Breast epithelium (tissue), 4 donors: ENCODE measurements at regions not wholly inside any gene's neighbourhood (a gene's known extent, or its start where the extent isn't known, plus 50 kb on each side); places are given as distances from the start of the nearest gene placed in this dataset.

Experiments
- DNase-seq, 2 donors: peaks; one replicate each; pipeline ENCODE4 v3.0.0-alpha.2; 2019; ENCODE audit warnings: low spot score in 2 of 2
- H3K27ac ChIP-seq, 2 donors: fragments of 200-600 bp; sonication (generic) in 1 of 2; one replicate each; pipeline ENCODE4 v1.5.1; 2016 to 2019; ENCODE audit warnings: mild to moderate bottlenecking in 1 of 2
- H3K27me3 ChIP-seq, 2 donors: fragments of 200-600 bp; sonication (generic) in 1 of 2; one replicate each; pipeline versions ENCODE4 v1.5.1 to v1.6.0; 2017 to 2019; ENCODE audit warnings: control low read depth in 1 of 2, mild to moderate bottlenecking in 1 of 2
- H3K36me3 ChIP-seq: fragments of 200-600 bp; one replicate; pipeline ENCODE4 v1.5.1; 2019
- H3K4me1 ChIP-seq, 2 donors: fragments of 200-600 bp; sonication (generic); one replicate each; pipeline ENCODE4 v1.5.1; 2016 to 2019; ENCODE audit warnings: control low read depth in 1 of 2
- H3K4me3 ChIP-seq, 3 donors: fragments of 200-600 bp; sonication (generic); 1 replicate in 2 of 3; 2 replicates in 1 of 3; pipeline ENCODE4 v1.5.1; 2016 to 2019; ENCODE audit warnings: mild to moderate bottlenecking in 3 of 3, moderate library complexity in 2 of 3
- H3K9me3 ChIP-seq, 2 donors: fragments of 200-600 bp; sonication (generic) in 1 of 2; one replicate each; pipeline ENCODE4 v1.5.1; 2016 to 2019; ENCODE audit warnings: control low read depth in 1 of 2
- POLR2A ChIP-seq: fragments of 450-650 bp; IDR thresholded peaks from one replicate; pipeline ENCODE4 v1.6.1; 2016; ENCODE audit warnings: antibody characterized with exemption, mild to moderate bottlenecking, moderate library complexity
- POLR2AphosphoS5 ChIP-seq, 3 donors: sonication (generic); formaldehyde crosslinking; IDR thresholded peaks; one replicate each; pipeline ENCODE4 v1.6.1; 2017; ENCODE audit warnings: antibody characterized with exemption in 3 of 3
- intact Hi-C: fragments of 100-400 bp; cut with DNase I; formaldehyde crosslinking; loops from one replicate; pipeline ENCODE4 v1.15.1; 2023; ENCODE audit warnings: low total_unique reads
- TF ChIP-seq, protein P1 (sequence below), 3 donors: fragments of 450-650 bp; IDR thresholded peaks; one replicate each; pipeline ENCODE4 v1.5.1; 2016 to 2017; ENCODE audit warnings: antibody characterized with exemption in 3 of 3, mild to moderate bottlenecking in 3 of 3, moderate library complexity in 3 of 3

DNA sequence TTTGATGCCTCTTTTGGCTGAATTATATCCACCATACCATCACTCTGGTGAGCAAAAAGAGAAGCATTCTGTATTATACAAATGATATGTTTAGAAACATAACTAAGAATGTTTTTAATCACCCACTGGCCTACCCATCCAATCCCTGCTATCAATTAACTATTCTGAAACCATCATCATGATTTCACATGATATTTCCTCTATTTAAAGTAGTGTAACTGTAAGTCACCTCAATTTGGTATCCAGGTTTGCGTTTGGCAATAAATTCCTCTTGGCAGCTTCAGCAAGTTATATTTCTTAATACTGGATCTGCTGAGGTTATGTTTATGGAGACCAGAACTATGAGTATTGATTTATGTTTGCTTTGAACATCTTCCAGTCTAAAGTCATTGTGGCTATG is 332.1 kb downstream of the UTRN start:
- no peaks in the 10 kb centered on the region for H3K36me3 ChIP-seq
- TF ChIP-seq, protein P1, sequence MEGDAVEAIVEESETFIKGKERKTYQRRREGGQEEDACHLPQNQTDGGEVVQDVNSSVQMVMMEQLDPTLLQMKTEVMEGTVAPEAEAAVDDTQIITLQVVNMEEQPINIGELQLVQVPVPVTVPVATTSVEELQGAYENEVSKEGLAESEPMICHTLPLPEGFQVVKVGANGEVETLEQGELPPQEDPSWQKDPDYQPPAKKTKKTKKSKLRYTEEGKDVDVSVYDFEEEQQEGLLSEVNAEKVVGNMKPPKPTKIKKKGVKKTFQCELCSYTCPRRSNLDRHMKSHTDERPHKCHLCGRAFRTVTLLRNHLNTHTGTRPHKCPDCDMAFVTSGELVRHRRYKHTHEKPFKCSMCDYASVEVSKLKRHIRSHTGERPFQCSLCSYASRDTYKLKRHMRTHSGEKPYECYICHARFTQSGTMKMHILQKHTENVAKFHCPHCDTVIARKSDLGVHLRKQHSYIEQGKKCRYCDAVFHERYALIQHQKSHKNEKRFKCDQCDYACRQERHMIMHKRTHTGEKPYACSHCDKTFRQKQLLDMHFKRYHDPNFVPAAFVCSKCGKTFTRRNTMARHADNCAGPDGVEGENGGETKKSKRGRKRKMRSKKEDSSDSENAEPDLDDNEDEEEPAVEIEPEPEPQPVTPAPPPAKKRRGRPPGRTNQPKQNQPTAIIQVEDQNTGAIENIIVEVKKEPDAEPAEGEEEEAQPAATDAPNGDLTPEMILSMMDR (IDR thresholded peaks at IDR 0.05) = no peak
- TF ChIP-seq POLR2A (no peak), POLR2AphosphoS5 (IDR thresholded peaks at IDR 0.05) (no peak)
- H3K9me3 ChIP-seq = no peaks in the 10 kb centered on the region
- no peaks in the 10 kb centered on the region for H3K4me1 ChIP-seq
- no peak overlapping the region for H3K27ac ChIP-seq
- H3K4me3 ChIP-seq = no peak overlapping the region
- intact Hi-C loops = no loop called here
- no peaks in the 10 kb centered on the region for H3K27me3 ChIP-seq
- DNase-seq = no peak

DNA sequence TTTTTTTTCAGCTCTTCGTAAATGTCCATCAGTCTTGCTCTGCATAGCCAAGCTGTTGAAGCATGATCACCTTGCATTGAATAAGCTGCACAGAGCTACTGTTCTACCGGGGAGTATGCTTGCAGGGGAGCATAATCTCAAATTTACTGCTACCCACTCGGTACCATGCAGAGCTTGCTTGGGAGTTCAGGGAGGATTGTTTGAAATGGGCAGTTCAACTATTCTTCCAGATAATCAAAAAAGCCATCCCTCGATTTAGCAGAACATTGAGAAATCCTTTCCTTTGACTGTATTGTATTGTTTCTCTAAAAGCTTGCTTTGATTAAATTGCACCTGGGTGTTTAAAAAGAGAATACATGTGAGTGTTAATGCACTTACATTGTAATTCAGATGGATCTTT is 332.6 kb downstream of the UTRN start:
- intact Hi-C loops = no loop called here

DNA sequence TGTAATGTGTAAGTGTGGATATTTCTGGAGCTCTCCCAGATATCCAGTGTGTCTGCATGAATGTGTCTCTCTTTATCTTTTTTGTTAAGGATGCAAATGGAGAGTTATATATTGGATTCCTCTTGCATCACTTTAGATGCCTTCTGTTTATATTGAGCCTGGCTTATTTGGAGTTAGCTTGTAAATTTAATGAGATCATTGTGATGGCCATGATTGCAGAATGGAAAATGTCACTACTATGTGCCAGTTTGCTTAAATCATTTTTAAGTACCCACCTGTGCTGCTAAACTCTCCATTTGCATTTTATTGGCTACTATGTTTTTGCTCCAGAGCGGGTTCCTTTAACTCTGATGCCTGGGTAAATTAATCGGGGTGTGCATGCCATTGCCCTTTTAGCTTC is 334.8 kb downstream of the UTRN start:
- TF ChIP-seq, protein P1 (IDR thresholded peaks at IDR 0.05) = no peak
- TF ChIP-seq POLR2A = no peak
- no peak for TF ChIP-seq POLR2AphosphoS5 (IDR thresholded peaks at IDR 0.05)
- intact Hi-C loops = no loop called here
- no peaks in the 10 kb centered on the region for H3K4me1 ChIP-seq

More for the DNA sequence above, 332.6 kb downstream of the UTRN start:
- DNase-seq = no peak
- Histone ChIP-seq H3K4me1 (no peaks in the 10 kb centered on the region), H3K27me3 (no peaks in the 10 kb centered on the region), H3K4me3 (no peak overlapping the region), H3K36me3 (no peaks in the 10 kb centered on the region), H3K9me3 (no peaks in the 10 kb centered on the region), H3K27ac (no peak overlapping the region)
- no peak for TF ChIP-seq POLR2A
- TF ChIP-seq, protein P1 (IDR thresholded peaks at IDR 0.05) = no peak
- TF ChIP-seq POLR2AphosphoS5 (IDR thresholded peaks at IDR 0.05) = no peak

DNA sequence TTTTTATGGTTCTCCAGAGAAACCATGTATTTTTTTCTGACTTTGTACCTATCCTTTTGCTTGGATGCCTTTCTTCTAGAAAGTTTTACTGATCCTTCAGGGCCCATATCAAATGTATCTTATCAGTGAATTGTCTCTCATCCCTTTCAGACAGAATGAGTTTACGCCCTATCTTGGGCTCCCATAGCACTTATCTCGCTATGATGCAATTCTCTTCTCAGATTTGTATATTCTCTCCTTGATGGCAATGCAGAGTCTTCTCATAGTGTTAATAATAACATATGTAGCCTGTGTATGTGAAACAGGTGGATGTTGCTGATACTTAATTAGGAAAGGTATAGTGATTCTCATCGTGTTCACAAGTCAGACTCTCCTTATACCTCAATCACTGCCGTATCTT is 336.2 kb downstream of the UTRN start:
- H3K27me3 ChIP-seq = no peaks in the 10 kb centered on the region
- intact Hi-C loops = no loop called here

More for the DNA sequence above, 334.8 kb downstream of the UTRN start:
- DNase-seq = no peak
- Histone ChIP-seq H3K27ac (no peak overlapping the region), H3K36me3 (no peaks in the 10 kb centered on the region), H3K27me3 (no peaks in the 10 kb centered on the region), H3K9me3 (no peaks in the 10 kb centered on the region), H3K4me3 (no peak overlapping the region)

DNA sequence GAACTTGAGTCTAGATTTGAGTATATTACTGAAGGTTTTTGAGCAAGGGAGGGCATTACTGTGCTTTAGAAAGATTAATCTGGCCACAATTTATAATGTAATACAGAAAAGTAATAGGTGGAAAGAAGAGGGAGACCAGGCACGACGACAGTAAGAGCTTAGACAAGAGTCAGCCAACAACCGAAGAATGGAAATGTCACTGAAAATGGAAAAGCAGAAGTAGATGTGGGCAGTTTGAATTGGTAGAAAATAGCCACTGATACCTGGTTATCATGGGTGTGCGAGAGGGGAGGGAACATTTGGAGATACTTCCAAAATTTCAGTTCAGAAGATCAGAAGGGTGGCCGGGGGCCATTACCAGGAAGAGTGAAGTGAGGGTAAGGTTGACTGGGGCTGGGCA is 339.1 kb downstream of the UTRN start:
- Histone ChIP-seq H3K4me1 (no peaks in the 10 kb centered on the region), H3K27ac (no peak overlapping the region), H3K4me3 (no peak overlapping the region), H3K36me3 (no peaks in the 10 kb centered on the region), H3K9me3 (no peaks in the 10 kb centered on the region), H3K27me3 (no peaks in the 10 kb centered on the region)
- intact Hi-C loops = no loop called here
- DNase-seq = no peak
- TF ChIP-seq, protein P1 (IDR thresholded peaks at IDR 0.05) = no peak
- TF ChIP-seq POLR2A = no peak
- TF ChIP-seq POLR2AphosphoS5 (IDR thresholded peaks at IDR 0.05) = no peak

More for the DNA sequence above, 336.2 kb downstream of the UTRN start:
- no peaks in the 10 kb centered on the region for H3K9me3 ChIP-seq
- H3K4me1 ChIP-seq = no peaks in the 10 kb centered on the region
- H3K4me3 ChIP-seq = no peak overlapping the region
- no peak for TF ChIP-seq POLR2AphosphoS5 (IDR thresholded peaks at IDR 0.05)
- TF ChIP-seq, protein P1 (IDR thresholded peaks at IDR 0.05) = no peak
- TF ChIP-seq POLR2A = no peak
- no peak for DNase-seq
- no peak overlapping the region for H3K27ac ChIP-seq
- H3K36me3 ChIP-seq = no peaks in the 10 kb centered on the region
